GM12878 (cell line): ENCODE measurements at regions not wholly inside any gene's neighbourhood (a gene's known extent, or its start where the extent isn't known, plus 50 kb on each side); places are given as distances from the start of the nearest gene placed in this dataset.

ENCODE experiments used
- ATAC-seq: fragments of 200-7000 bp; cut with Tn5 transposase; 3 replicates; pipeline ENCODE4 v1.9.1; 2020; ENCODE audit warnings: mild to moderate bottlenecking, moderate library complexity
- BruUV-seq: library from RNA; stranded (reverse); fragments of 400-500 nt; replicated peaks from 2 replicates; lab custom pipeline; 2021; lab: Mats Ljungman, UMichigan
- CTCF ChIA-PET: fragments of 300-600 bp; sonication (Branson Sonifier 250); formaldehyde crosslinking; extraction: SDS; loops from one replicate; lab custom pipeline; 2021; ENCODE audit warnings: inconsistent platforms; lab: Yijun Ruan, JAX
- POLR2A ChIA-PET: fragments of 350-600 bp; formaldehyde crosslinking; extraction: SDS; loops from one replicate; lab custom pipeline; 2021; ENCODE audit warnings: inconsistent platforms; lab: Charles Lee
- RAD21 ChIA-PET: fragments of 300-600 bp; sonication (Branson Sonifier 250); formaldehyde crosslinking; loops from one replicate; lab custom pipeline; 2023; ENCODE audit warnings: antibody characterized with exemption; ENCODE audit not compliant: unreplicated experiment; lab: Charles Lee
- SMC1A ChIA-PET: fragments of 300-600 bp; sonication (Branson Sonifier 250); formaldehyde crosslinking; loops from one replicate; lab custom pipeline; 2023; ENCODE audit not compliant: unreplicated experiment, uncharacterized antibody; lab: Charles Lee
- DNase-seq: peaks from one replicate; pipeline ENCODE4 v3.0.0-alpha.2; 2011; ENCODE audit warnings: low read depth, low spot score
- FAIRE-seq: peaks from 3 replicates; lab custom pipeline; 2011; peaks lifted over from hg19 to GRCh38; lab: Jason Lieb, UNC
- H2AFZ ChIP-seq: 2 replicates; pipeline ENCODE4 v1.6.0; 2011; ENCODE audit warnings: low read depth, low read length, control low read depth; ENCODE audit not compliant: control insufficient read depth
- H3K27ac ChIP-seq: 2 replicates; pipeline ENCODE4 v1.5.1; 2011; ENCODE audit warnings: control low read depth; ENCODE audit not compliant: control insufficient read depth, insufficient read depth
- H3K27me3 ChIP-seq, 2 experiments: replicated peaks in 1 of 2; 2 replicates each; pipeline versions ENCODE4 v1.6.0 to v1.6.1; 2011; ENCODE audit warnings: low read length in 1 of 2; ENCODE audit not compliant: control insufficient read depth in 2 of 2, insufficient read depth in 2 of 2
- H3K36me3 ChIP-seq, 2 experiments: 2 replicates each; pipeline ENCODE4 v1.5.1; 2011; ENCODE audit warnings: low read length in 1 of 2; ENCODE audit not compliant: control insufficient read depth in 2 of 2, insufficient read depth in 2 of 2
- H3K4me1 ChIP-seq: 2 replicates; pipeline ENCODE4 v1.6.1; 2011; ENCODE audit warnings: mild to moderate bottlenecking, low read length, moderate library complexity, mixed read lengths; ENCODE audit not compliant: control insufficient read depth, insufficient read depth
- H3K4me2 ChIP-seq: 2 replicates; pipeline ENCODE4 v1.6.0; 2011; ENCODE audit warnings: control low read depth; ENCODE audit not compliant: control insufficient read depth, insufficient read depth
- H3K4me3 ChIP-seq: fragments of 200-600 bp; sonication (generic); 2 replicates; pipeline ENCODE4 v1.5.1; 2016
- H3K79me2 ChIP-seq: 2 replicates; pipeline ENCODE4 v1.6.0; 2011; ENCODE audit warnings: low read length; ENCODE audit not compliant: control insufficient read depth, insufficient read depth
- H3K9ac ChIP-seq: 2 replicates; pipeline ENCODE4 v1.8.0; 2011; ENCODE audit warnings: low read length, control low read depth, mixed read lengths; ENCODE audit not compliant: control insufficient read depth, insufficient read depth
- H3K9me3 ChIP-seq: replicated peaks from 3 replicates; pipeline ENCODE4 v1.5.1; 2011; ENCODE audit warnings: mild to moderate bottlenecking, low read length; ENCODE audit not compliant: control insufficient read depth, insufficient read depth
- H4K20me1 ChIP-seq: 2 replicates; pipeline ENCODE4 v1.6.0; 2011; ENCODE audit not compliant: control insufficient read depth, insufficient read depth
- ATF2 ChIP-seq: IDR thresholded peaks from 2 replicates; pipeline ENCODE4 v1.6.1; 2012; ENCODE audit warnings: low read length, inconsistent platforms
- EED ChIP-seq: sonication (generic); IDR thresholded peaks from 2 replicates; pipeline ENCODE4 v1.6.1; 2016; ENCODE audit warnings: antibody characterized with exemption, low read depth
- GABPA ChIP-seq: IDR thresholded peaks from 2 replicates; pipeline ENCODE4 v1.6.1; 2014; ENCODE audit warnings: antibody characterized with exemption, low read depth, mild to moderate bottlenecking, inconsistent platforms
- IKZF1 ChIP-seq: fragments of 450-650 bp; conservative IDR thresholded peaks from 2 replicates; pipeline ENCODE4 v1.6.1; 2017; ENCODE audit warnings: antibody characterized with exemption, mild to moderate bottlenecking
- MEF2B ChIP-seq: fragments of 450-650 bp; IDR thresholded peaks from 2 replicates; pipeline ENCODE4 v1.6.1; 2018; ENCODE audit warnings: mild to moderate bottlenecking, moderate library complexity; ENCODE audit not compliant: partially characterized antibody, poor library complexity, severe bottlenecking
- POLR2AphosphoS2 ChIP-seq: IDR thresholded peaks from 2 replicates; pipeline ENCODE4 v1.6.1; 2011; ENCODE audit warnings: low read depth, mild to moderate bottlenecking, low read length, improper control_type of control experiment, moderate library complexity
- RAD21 ChIP-seq: IDR thresholded peaks from 2 replicates; pipeline ENCODE4 v1.6.1; 2011; ENCODE audit warnings: mild to moderate bottlenecking, low read depth, low read length, moderate library complexity; ENCODE audit not compliant: insufficient read depth
- RELA ChIP-seq: fragments of 450-650 bp; IDR thresholded peaks from 2 replicates; pipeline ENCODE4 v1.8.0; 2014; ENCODE audit warnings: borderline replicate concordance; ENCODE audit not compliant: partially characterized antibody
- TBL1XR1 ChIP-seq: IDR thresholded peaks from 2 replicates; pipeline ENCODE4 v1.6.1; 2012; ENCODE audit warnings: low read depth, low read length, improper control_type of control experiment
- WGBS: methylation state at CpG from one replicate; pipeline ENCODE4 v1.1.6; 2016; ENCODE audit warnings: low lambda C conversion rate; ENCODE audit not compliant: insufficient replicate concordance, insufficient coverage; ENCODE audit errors: missing lambda C conversion rate; 5-methylcytosine and 5-hydroxymethylcytosine counted together
- in situ Hi-C: fragments of 300-500 bp; cut with MboI; formaldehyde crosslinking; loops from 9 replicates; pipeline ENCODE4 v1.14.3; 2018; ENCODE audit warnings: mixed read lengths
- intact Hi-C: fragments of 100-400 bp; cut with micrococcal nuclease; formaldehyde crosslinking; loops from one replicate; pipeline ENCODE4 v1.14.2; 2022; ENCODE audit not compliant: unreplicated experiment

- Histone ChIP-seq H3K36me3 (no peaks in the 10 kb centered on the region), H3K4me1 (no peaks in the 10 kb centered on the region), H3K79me2 (no peaks in the 10 kb centered on the region), H3K9ac (no peak overlapping the region), H2AFZ (no peak overlapping the region), H3K4me3 (no peak overlapping the region), H3K9me3 (no peaks in the 10 kb centered on the region), H3K27me3 (no peaks in the 10 kb centered on the region; a peak in 2 of 4 replicates), H3K4me2 (no peak overlapping the region), H4K20me1 (no peaks in the 10 kb centered on the region; the same call in 1 of the 2 replicates)
- in situ Hi-C loops: no loop called here
- no peak for ATAC-seq
- 4% methylated on average over 3 of the region's 3 CpGs for WGBS
- DNase-seq: no peak
- ChIA-PET RAD21 (no interaction called here), SMC1A (no interaction called here), CTCF (no interaction called here)
- FAIRE-seq: no peak
- BruUV-seq: no TSS peak
- intact Hi-C loops: no loop called here
- TF ChIP-seq EED (no peak), ATF2 (no peak), RAD21 (no peak), GABPA (no peak), POLR2AphosphoS2 (no peak), IKZF1 (no peak), TBL1XR1 (no peak), MEF2B (no peak), RELA (no peak)
- TF ChIP-seq, all 136 proteins: peak for 0
- H3K27ac ChIP-seq: no peak overlapping the region
- POLR2A ChIA-PET: no interaction called here
Observed at GRCh38 chr10:78784546-78784945, 284.2 kb upstream of the ZMIZ1 start.
